ENCODE measurements at regions not wholly inside any gene's neighbourhood (a gene's known extent, or its start where the extent isn't known, plus 50 kb on each side); places are given as distances from the start of the nearest gene placed in this dataset.
"Not testable (repeated sequence)": the region's sequence is repeated elsewhere in the genome, so short reads cannot be mapped to it uniquely, and the experiment has no call there.

- DNase-seq: no peak
Observed at GRCh38 chr3:82739390-82739789, 977.9 kb upstream of the GBE1 start.

GRCh38 chr3:82736696-82737277, 975.3 kb upstream of the GBE1 start:
- no peak for DNase-seq

- no peak for DNase-seq
Observed at GRCh38 chr3:82715091-82715856, 953.8 kb upstream of the GBE1 start.

DNA sequence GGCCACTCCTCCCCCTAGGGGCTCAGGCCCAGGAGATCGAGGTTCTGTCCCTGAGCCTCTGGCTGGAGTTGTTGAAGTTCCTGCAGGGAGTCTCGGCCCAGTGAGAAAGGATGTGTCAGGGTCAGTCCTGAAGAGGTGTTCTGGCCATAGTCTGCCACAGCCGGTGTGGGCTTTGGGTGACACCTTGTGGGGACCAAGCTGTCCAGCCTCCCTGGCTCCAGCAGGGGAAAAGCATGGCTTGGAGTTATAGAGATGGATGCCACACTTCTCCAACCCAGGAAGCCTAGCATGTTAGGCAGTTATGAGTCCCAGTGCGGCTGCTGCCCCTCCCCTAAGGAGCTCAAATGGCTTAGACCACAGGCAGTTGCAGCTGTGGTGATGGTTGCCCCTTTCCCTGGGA, 945.6 kb upstream of the GBE1 start:
- no peak for DNase-seq

DNA sequence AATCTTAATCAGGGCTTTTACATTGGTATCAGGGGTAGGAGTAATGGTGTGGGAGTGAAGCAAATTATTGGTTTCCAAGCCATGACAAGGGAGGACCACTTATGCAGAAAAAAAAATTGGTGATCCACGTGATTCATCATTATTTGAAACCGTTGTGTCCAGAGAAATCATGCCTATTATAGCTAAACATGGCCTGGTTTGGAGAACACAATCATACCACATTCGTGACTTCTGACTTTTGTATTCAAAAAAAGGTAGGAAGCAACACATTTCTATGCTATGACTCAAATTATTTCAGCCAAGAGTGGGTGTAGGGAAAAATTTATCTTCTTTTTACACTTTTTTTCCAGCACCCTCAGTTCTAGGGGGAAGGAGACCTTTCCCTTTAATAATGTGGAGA, 924.3 kb upstream of the GBE1 start:
- no peak for DNase-seq

DNA sequence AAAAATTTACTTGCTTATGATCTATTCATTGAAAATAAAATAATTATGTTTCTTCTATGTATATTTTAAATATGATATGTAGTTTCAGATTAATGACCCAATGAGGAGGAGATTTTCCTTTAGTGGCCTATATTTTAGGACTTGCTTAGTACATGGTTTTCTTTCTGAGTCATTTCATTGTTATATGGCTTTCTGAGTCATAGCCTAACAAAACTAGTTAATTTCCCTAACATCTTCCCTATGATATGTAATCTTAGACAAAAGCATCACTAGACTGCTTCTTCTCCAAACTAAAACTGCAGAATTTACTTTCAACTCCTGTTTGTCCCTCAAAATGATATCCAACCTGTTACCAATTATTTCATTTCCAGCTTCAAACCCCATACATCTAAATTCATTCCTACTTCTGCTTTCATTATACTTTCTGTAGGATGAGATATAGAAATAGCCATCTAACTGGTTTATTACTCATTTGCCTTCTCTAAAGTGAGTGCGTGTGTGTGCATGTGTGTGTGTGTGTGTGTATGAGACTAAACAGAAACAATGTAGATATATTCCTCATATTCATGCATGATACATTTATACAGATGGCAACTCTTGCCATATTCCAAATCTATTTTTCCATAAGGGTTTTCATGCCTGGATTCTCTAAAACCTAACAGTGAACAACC, 915.0 kb upstream of the GBE1 start:
- DNase-seq: no peak

DNA sequence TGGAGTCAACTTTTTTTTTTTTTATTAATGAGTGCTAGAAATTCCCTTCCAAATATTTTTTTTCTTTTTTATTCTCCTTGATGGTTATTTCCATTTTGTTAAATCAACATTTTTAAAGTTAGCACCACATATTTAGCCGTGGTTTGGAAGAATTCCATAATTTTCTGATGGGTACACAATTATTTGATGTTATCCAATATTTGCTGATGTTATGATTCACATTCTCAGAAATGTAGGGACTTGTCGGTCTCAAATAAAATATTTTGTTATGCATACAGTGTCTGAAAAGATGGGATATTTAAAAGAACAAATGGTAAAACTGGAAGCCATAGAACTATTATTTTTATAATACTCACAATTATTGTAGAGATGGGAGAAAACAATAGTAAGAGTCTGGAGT, 911.5 kb upstream of the GBE1 start:
- DNase-seq: no peak

GRCh38 chr3:82671466-82671865, 910.0 kb upstream of the GBE1 start:
- DNase-seq: no peak

DNA sequence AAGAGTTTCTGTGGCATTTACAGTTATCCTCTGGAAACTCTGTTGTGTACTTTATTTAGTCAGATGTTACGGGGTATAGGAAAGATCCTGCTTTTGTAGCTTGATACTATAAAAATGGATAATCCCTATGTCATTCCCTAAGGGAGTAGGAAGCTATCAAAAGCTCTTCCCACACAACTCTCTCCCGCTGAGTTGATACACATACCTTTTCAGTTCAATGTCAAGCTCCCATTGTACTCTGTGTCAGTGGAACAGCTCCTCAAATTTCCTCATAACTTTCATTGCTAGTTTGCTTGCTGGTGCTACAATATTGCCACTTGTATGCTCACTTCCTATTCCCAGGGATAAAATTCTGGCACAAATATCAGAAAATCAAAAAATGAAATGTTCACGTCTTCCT, 893.3 kb upstream of the GBE1 start:
- no peak for DNase-seq

GRCh38 chr3:82643948-82644347, 882.5 kb upstream of the GBE1 start:
- DNase-seq: no peak

DNA sequence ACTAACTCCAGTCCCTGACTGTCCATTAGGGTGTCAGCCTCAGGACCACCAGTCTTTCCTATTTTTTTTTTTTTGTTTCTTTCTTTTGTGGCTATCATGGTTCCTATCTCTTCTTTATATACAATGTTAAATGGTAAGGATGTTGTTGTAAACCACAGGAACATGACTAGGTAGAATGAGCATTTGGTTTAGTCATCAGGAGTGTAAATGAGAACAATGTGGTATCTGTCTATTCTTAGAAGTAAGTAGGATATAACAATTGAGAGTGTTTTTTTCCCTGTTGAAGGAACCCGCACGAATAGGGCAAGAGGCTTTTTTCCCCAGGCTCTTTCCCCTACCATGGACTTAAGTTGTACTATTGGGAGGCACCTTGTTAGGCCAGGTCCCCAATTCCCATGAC, 880.3 kb upstream of the GBE1 start:
- no peak for DNase-seq

- DNase-seq: no peak
Observed at GRCh38 chr3:82640254-82640653, 878.8 kb upstream of the GBE1 start.

DNA sequence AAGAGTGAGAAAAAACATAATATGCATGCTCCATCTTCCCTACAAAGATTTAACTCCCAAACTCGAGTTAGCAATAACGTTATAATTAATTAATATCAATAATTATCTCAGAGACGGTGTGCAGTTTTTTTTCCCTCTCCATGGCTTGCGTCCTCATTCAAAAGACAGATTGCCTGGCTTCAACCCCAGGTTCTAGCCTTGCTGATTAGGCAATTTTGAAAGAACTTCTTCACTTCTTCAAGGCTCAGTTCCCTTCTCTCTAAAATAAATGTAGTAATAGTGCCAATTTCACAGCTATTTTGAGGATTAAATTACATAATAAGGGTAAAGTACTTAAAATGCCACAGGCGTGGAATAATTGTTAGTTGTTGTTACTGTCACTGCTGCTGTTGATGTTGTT, 876.1 kb upstream of the GBE1 start:
- no peak for DNase-seq

DNA sequence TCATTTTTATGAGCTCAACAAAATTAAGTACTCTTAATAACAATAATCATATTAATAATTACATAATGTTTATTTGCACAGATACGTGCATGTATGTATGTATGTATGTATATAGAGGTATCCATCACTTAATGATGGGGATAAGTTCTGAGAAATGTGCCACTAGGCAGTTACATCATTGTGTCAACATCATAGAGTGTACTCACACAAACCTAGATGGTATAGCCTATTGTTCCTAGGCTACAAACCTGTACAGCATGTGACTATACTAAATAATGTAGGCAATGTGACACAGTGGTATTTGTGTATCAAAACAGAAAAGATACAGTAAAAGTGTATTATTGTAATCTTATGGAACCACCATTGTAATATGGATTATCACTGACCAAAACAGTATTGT, 874.7 kb upstream of the GBE1 start:
- no peak for DNase-seq

DNA sequence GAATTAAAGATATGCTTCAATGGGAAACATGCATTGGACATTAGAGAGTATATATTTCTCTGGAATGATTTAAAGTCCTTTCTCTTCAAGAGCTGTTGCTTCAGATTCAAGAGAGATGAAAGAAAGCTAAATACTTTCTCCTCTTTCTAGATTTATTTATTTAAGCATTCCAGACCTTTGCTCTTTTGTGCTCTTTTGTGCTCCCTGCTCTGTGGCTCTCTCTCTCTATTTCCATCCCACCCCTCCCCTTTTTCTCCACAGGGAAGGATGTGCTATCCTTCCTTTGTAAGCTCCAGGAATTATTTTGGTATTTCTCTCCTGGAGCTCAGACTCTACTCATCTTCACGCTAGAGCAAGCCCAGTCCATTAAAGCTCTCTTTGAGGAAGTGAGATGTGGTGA, 871.9 kb upstream of the GBE1 start:
- DNase-seq: no peak

- no peak for DNase-seq
Observed at GRCh38 chr3:82629937-82630336, 868.5 kb upstream of the GBE1 start.

- no peak for DNase-seq
Observed at GRCh38 chr3:82628385-82629014, 867.1 kb upstream of the GBE1 start.

DNA sequence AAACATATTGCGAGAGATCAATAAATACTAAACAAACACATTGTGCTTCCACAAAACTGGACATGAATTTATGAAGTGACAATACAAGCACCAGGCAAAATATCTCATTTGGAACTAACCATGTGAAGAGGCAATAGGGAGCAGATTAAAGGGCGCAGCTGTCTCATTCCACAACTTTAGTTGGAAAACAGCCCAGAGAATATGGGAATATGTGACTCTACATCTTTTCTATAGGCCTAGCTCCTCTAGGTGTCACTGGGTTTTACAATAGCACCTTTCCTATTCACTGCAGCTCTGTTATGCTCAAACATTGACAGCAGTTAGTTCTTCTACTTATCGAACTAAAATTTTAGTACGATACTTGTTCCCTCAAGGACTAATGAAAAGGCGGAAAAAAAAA, 866.3 kb upstream of the GBE1 start:
- no peak for DNase-seq

DNA sequence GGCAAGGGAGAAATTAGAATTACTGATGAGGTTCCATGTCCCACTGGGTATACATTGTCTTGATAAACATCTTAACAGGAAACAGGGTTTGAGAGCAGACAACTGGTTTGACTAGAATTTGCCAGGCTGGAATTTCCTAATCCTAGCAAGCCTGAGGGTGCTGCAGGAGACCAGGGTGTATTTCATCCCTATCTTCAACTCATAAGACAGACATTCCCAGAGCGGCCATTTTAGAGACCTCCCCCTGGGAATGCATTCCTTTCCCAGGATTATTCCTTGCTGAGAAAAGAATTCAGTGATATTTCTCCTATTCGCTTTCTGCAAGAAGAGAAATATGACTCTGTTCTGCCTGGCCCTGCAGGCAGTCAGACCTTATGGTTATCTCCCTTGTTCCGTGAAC, 859.3 kb upstream of the GBE1 start:
- DNase-seq: not testable (repeated sequence)

- DNase-seq: no peak
Observed at GRCh38 chr3:82618594-82618993, 857.1 kb upstream of the GBE1 start.

DNA sequence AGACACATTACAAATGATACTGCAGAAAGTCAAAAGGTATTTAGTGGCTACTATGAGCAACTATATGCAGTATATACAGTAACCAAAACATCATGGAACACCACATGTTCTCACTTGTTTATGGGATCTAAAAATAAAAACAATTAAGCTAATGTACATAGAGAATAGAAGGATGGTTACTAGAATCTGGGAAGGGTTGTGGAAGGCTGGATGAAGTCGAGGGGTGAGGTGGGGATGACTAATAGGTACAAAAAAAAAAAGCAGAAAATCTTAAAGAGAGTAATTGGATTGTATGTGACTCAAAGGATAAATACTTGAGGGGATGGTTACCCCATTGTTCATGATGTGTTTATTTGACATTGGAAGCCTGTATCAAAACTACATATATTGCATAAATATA, 848.8 kb upstream of the GBE1 start:
- DNase-seq: no peak

GRCh38 chr3:82607391-82607790, 845.9 kb upstream of the GBE1 start:
- no peak for DNase-seq

- DNase-seq: no peak
Observed at GRCh38 chr3:82596805-82597204, 835.4 kb upstream of the GBE1 start.

DNA sequence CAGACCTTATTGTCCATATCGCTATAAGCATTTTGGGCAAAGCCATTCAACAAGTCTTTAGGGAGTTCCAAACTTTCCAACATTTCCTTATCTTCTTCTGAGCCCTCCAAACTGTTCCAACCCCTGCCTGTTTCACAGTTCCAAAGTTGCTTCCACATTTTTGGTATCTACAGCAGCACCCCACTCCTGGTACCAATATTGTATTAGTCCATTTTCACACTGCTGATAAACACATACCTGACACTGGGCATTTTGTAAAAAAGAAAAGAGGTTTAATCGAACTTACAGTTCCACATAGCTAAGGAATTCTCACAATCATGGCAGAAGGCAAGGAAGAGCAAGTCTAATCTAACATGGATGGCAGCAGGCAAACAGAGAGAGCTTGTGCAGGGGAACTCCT, 834.1 kb upstream of the GBE1 start:
- DNase-seq: no peak
